ENCODE measurements at regions not wholly inside any gene's neighbourhood (a gene's known extent, or its start where the extent isn't known, plus 50 kb on each side); places are given as distances from the start of the nearest gene placed in this dataset.

DNA sequence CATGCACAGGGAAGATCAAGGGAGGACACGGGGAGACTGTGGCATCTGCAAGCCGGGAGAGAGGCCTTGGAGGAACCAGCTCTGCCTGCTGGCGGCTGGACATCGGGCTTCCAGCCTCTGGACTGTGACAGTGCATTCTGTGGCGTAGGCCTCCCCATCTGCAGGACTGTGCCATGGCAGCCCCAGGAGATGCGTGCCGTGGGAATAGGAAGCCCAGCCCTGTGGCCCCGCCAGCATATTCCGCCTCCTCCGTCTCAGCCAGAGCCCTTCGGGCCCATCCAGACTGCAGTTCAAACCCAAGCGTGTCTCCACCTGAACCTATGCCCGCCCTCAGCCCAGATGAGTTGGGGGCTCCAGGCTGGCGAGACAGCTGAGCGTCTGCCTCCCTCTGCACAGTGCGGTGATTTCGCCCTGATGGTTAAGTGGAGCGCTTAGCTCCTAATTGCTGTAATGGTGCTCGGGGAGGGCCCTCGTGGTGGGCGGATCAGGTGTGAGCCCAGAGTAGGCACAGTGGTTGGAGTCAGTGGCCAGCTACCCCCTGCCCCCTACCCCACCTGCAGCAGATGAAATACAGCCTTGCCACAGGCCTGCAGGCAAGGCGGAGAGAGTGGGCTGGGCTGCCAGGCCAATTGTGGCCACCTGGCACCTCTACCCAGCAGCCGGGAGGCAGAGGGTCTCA lies 133.9 kb downstream of the HMX1 start:
- no peak for DNase-seq (ENCODE audit: low spot score)
- Mint-ChIP-seq H3K36me3 (ENCODE audit: low read depth, unreplicated experiment) (peaks cover 7% of the 10 kb centered on the region), H3K4me3 (ENCODE audit: unreplicated experiment) (no peak overlapping the region), H3K4me1 (ENCODE audit: unreplicated experiment) (no peaks in the 10 kb centered on the region), H3K27ac (ENCODE audit: unreplicated experiment) (no peak overlapping the region), H3K9me3 (ENCODE audit: unreplicated experiment) (no peaks in the 10 kb centered on the region), H3K27me3 (ENCODE audit: unreplicated experiment) (peaks cover 7% of the 10 kb centered on the region)
- no peak for TF ChIP-seq CTCF (IDR thresholded peaks at IDR 0.05; ENCODE audit: unreplicated experiment)

GRCh38 chr4:8737075-8737474 lies 134.6 kb downstream of the HMX1 start:
- TF ChIP-seq CTCF (IDR thresholded peaks at IDR 0.05; ENCODE audit: unreplicated experiment): no peak
- Mint-ChIP-seq H3K27ac (ENCODE audit: unreplicated experiment) (no peak overlapping the region), H3K4me1 (ENCODE audit: unreplicated experiment) (no peaks in the 10 kb centered on the region), H3K9me3 (ENCODE audit: unreplicated experiment) (no peaks in the 10 kb centered on the region), H3K36me3 (ENCODE audit: low read depth, unreplicated experiment) (peaks cover 7% of the 10 kb centered on the region), H3K27me3 (ENCODE audit: unreplicated experiment) (peaks cover 6% of the 10 kb centered on the region), H3K4me3 (ENCODE audit: unreplicated experiment) (no peak overlapping the region)
- no peak for DNase-seq (ENCODE audit: low spot score)

GRCh38 chr4:8736090-8736825 lies 135.4 kb downstream of the HMX1 start:
- H3K9me3 Mint-ChIP-seq (ENCODE audit: unreplicated experiment): no peaks in the 10 kb centered on the region
- H3K27ac Mint-ChIP-seq (ENCODE audit: unreplicated experiment): no peak overlapping the region
- TF ChIP-seq CTCF (IDR thresholded peaks at IDR 0.05; ENCODE audit: unreplicated experiment): no peak
- peaks cover 7% of the 10 kb centered on the region for H3K36me3 Mint-ChIP-seq (ENCODE audit: low read depth, unreplicated experiment)
- no peak for DNase-seq (ENCODE audit: low spot score)
- H3K4me3 Mint-ChIP-seq (ENCODE audit: unreplicated experiment): no peak overlapping the region
- H3K27me3 Mint-ChIP-seq (ENCODE audit: unreplicated experiment): peaks cover 6% of the 10 kb centered on the region
- H3K4me1 Mint-ChIP-seq (ENCODE audit: unreplicated experiment): no peaks in the 10 kb centered on the region

DNA sequence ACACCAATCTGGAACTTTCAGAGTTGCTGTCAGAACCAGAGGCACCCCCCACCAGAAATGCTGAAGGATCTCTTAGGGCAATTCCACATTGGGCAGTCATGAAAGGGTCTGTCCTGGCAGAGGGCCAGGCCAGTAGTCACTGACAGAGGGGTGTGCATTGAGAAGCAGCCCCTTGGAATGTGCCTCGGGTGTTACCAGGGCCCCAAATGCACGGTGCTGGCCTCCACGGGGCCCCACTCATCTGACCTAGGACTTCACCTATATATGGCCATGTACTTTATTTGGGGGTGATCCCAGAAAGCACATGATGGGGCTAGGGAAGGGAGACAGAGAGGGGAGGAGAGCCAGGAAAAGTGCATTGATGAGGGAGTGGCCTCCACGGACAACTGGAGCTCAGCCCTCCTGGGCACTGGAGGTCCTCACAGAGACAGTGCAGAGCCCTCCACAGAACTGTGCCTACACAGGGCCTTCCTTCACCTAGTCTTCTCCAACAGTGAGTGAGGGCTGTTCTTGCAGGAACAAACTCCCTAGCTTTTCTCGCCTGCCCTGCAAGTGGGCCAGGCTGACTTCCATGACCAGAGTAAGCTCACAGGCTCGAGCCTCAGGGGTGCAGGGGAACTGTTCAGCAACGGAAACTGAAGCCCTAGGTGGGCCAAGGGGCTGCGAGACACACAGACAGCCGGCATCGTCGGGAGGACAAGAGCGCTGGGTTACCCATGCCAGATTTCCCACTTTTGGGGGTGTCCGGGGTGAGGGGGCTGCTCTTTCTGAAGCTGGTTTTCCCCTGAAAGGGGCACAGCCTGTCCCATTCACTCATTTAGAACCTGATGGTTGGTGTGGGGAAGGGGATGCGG lies 136.2 kb downstream of the HMX1 start:
- Mint-ChIP-seq H3K9me3 (ENCODE audit: unreplicated experiment) (no peaks in the 10 kb centered on the region), H3K4me3 (ENCODE audit: unreplicated experiment) (no peak overlapping the region), H3K4me1 (ENCODE audit: unreplicated experiment) (no peaks in the 10 kb centered on the region), H3K27ac (ENCODE audit: unreplicated experiment) (no peak overlapping the region), H3K36me3 (ENCODE audit: low read depth, unreplicated experiment) (peaks cover 7% of the 10 kb centered on the region), H3K27me3 (ENCODE audit: unreplicated experiment) (peaks cover 3% of the 10 kb centered on the region)
- no peak for DNase-seq (ENCODE audit: low spot score)
- no peak for TF ChIP-seq CTCF (IDR thresholded peaks at IDR 0.05; ENCODE audit: unreplicated experiment)

All from endothelial cell (in vitro differentiated cells).